HepG2 (cell line): ENCODE measurements at regions not wholly inside any gene's neighbourhood (a gene's known extent, or its start where the extent isn't known, plus 50 kb on each side); places are given as distances from the start of the nearest gene placed in this dataset.
A peak's percentile ranks its signal among the peaks of the same experiment; 100 is the strongest.

Experiments used
- ATAC-seq: fragments of 200-7000 bp; cut with Tn5 transposase; 3 replicates; pipeline ENCODE4 v1.9.1; 2020; ENCODE audit warnings: mild to moderate bottlenecking, moderate library complexity
- BruUV-seq: library from RNA; stranded (reverse); fragments of 400-500 nt; replicated peaks from 2 replicates; lab custom pipeline; 2021; lab: Mats Ljungman, UMichigan
- CTCF ChIA-PET: fragments of 300-600 bp; formaldehyde crosslinking; extraction: SDS; loops from one replicate; lab custom pipeline; 2021; ENCODE audit warnings: low total read pairs, inconsistent platforms, low intra/inter-chr PET ratio; lab: Yijun Ruan, JAX
- POLR2A ChIA-PET: fragments of 350-600 bp; sonication (Branson Sonifier 250); formaldehyde crosslinking; loops from one replicate; lab custom pipeline; 2020; ENCODE audit warnings: antibody characterized with exemption, inconsistent platforms; lab: Yijun Ruan, JAX
- DNase-seq: peaks from one replicate; pipeline ENCODE4 v3.0.0-alpha.2; 2015; ENCODE audit warnings: low spot score
- FAIRE-seq: peaks from 3 replicates; lab custom pipeline; 2011; peaks lifted over from hg19 to GRCh38; lab: Jason Lieb, UNC
- H2AFZ ChIP-seq: one replicate; pipeline ENCODE4 v1.6.1; 2011; ENCODE audit warnings: low read length, inconsistent platforms
- H3K27ac ChIP-seq: fragments of 300-600 bp; 3 replicates; pipeline ENCODE4 v1.8.0; 2011; ENCODE audit warnings: mixed run types, mild to moderate bottlenecking, mixed read lengths, low read length, inconsistent platforms; ENCODE audit not compliant: insufficient read depth; ENCODE audit errors: extremely low read length
- H3K27me3 ChIP-seq, 2 experiments: fragments of 200-600 bp in 1 of 2; 2 replicates in 1 of 2; 3 replicates in 1 of 2; pipeline versions ENCODE4 v1.6.0 to v1.8.0; 2011; ENCODE audit warnings: low read length in 2 of 2, mild to moderate bottlenecking in 2 of 2, moderate library complexity in 2 of 2, inconsistent platforms in 1 of 2; ENCODE audit not compliant: insufficient read depth in 2 of 2, control insufficient read depth in 1 of 2
- H3K36me3 ChIP-seq, 2 experiments: fragments of 200-600 bp in 1 of 2; replicated peaks in 1 of 2; 2 replicates in 1 of 2; 3 replicates in 1 of 2; pipeline versions ENCODE4 v1.5.1 to v1.8.0; 2011; ENCODE audit warnings: low read length in 2 of 2, inconsistent platforms in 1 of 2; ENCODE audit not compliant: insufficient read depth in 2 of 2, control insufficient read depth in 1 of 2
- H3K4me1 ChIP-seq: 2 replicates; pipeline ENCODE4 v1.5.1; 2012; ENCODE audit warnings: low read length, inconsistent platforms; ENCODE audit not compliant: insufficient read depth
- H3K4me2 ChIP-seq: 2 replicates; pipeline ENCODE4 v1.6.0; 2011; ENCODE audit warnings: low read depth, low read length, inconsistent platforms
- H3K4me3 ChIP-seq, 3 experiments: fragments of 200-600 bp in 1 of 3; sonication (generic), shearing (Covaris generic) in 1 of 3; replicated peaks in 1 of 3; 2 replicates each; pipeline ENCODE4 v1.5.1; 2011 to 2016; ENCODE audit warnings: low read length in 3 of 3, inconsistent platforms in 2 of 3, low read depth in 2 of 3, mild to moderate bottlenecking in 2 of 3, control low read depth in 1 of 3, mixed read lengths in 1 of 3; ENCODE audit not compliant: insufficient read depth in 1 of 3
- H3K79me2 ChIP-seq: one replicate; pipeline ENCODE4 v1.6.1; 2011; ENCODE audit warnings: low read length, inconsistent platforms; ENCODE audit not compliant: insufficient read depth
- H3K9ac ChIP-seq: 2 replicates; pipeline ENCODE4 v1.6.0; 2011; ENCODE audit warnings: mild to moderate bottlenecking, low read depth, low read length, inconsistent platforms; ENCODE audit not compliant: insufficient read depth
- H3K9me3 ChIP-seq: 2 replicates; pipeline ENCODE4 v1.5.1; 2012; ENCODE audit warnings: mild to moderate bottlenecking, low read length
- H4K20me1 ChIP-seq: 2 replicates; pipeline ENCODE4 v1.6.0; 2011; ENCODE audit warnings: inconsistent platforms, mild to moderate bottlenecking, low read length, moderate library complexity; ENCODE audit not compliant: insufficient read depth
- NAIF1 ChIP-seq: sonication (generic); formaldehyde crosslinking; IDR thresholded peaks from 2 replicates; pipeline ENCODE4 v1.5.0; 2020; ENCODE audit warnings: mild to moderate bottlenecking, missing genetic modification reagents, borderline replicate concordance
- NR2F6 ChIP-seq, 2 experiments: IDR thresholded peaks; 2 replicates each; pipeline ENCODE4 v1.6.1; 2016; ENCODE audit warnings: antibody characterized with exemption in 1 of 2, mild to moderate bottlenecking in 1 of 2
- SMAD1 ChIP-seq: sonication (generic); formaldehyde crosslinking; IDR thresholded peaks from 2 replicates; pipeline ENCODE4 v1.4.0; 2020; ENCODE audit warnings: missing genetic modification reagents, low read depth, mild to moderate bottlenecking, borderline replicate concordance
- SRY ChIP-seq: sonication (generic); formaldehyde crosslinking; IDR thresholded peaks from 2 replicates; pipeline ENCODE4 v1.8.0; 2022; ENCODE audit warnings: mild to moderate bottlenecking, missing genetic modification reagents
- ZFP1 ChIP-seq: IDR thresholded peaks from 2 replicates; pipeline ENCODE4 v1.6.1; 2016
- ZNF451 ChIP-seq: sonication (generic); formaldehyde crosslinking; IDR thresholded peaks from 2 replicates; pipeline ENCODE4 v1.5.0; 2020; ENCODE audit warnings: mild to moderate bottlenecking, missing genetic modification reagents
- ZNF891 ChIP-seq: sonication (generic); formaldehyde crosslinking; IDR thresholded peaks from 2 replicates; pipeline ENCODE4 v1.5.0; 2020; ENCODE audit warnings: mild to moderate bottlenecking, missing genetic modification reagents
- ZSCAN21 ChIP-seq: sonication (generic); formaldehyde crosslinking; IDR thresholded peaks from 2 replicates; pipeline ENCODE4 v1.8.0; 2022; ENCODE audit warnings: mild to moderate bottlenecking, missing genetic modification reagents, moderate library complexity, borderline replicate concordance
- WGBS: methylation state at CpG from one replicate; pipeline ENCODE4 v1.1.6; 2017; ENCODE audit warnings: low lambda C conversion rate; 5-methylcytosine and 5-hydroxymethylcytosine counted together
- in situ Hi-C: cut with HindIII; loops from 2 replicates; pipeline ENCODE4 v1.10.0; 2017; ENCODE audit warnings: low pct_unique_long_range_greater_than_20kb; ENCODE audit not compliant: extremely low pct_ligation_motif_present
- intact Hi-C: fragments of 100-400 bp; cut with micrococcal nuclease; formaldehyde crosslinking; loops from one replicate; pipeline ENCODE4 v1.10.0; 2022; ENCODE audit not compliant: unreplicated experiment
- TF ChIP-seq, protein P1 (sequence below): sonication (generic); formaldehyde crosslinking; conservative IDR thresholded peaks from 2 replicates; pipeline ENCODE4 v1.4.0; 2020; ENCODE audit warnings: mild to moderate bottlenecking, missing genetic modification reagents, moderate library complexity
- TF ChIP-seq, protein P2 (sequence below): sonication (generic); formaldehyde crosslinking; IDR thresholded peaks from 2 replicates; pipeline ENCODE4 v1.4.0; 2020; ENCODE audit warnings: missing genetic modification reagents
- TF ChIP-seq, protein P3 (sequence below): sonication (generic); formaldehyde crosslinking; conservative IDR thresholded peaks from 2 replicates; pipeline ENCODE4 v1.8.1; 2023; ENCODE audit warnings: missing genetic modification reagents

DNA sequence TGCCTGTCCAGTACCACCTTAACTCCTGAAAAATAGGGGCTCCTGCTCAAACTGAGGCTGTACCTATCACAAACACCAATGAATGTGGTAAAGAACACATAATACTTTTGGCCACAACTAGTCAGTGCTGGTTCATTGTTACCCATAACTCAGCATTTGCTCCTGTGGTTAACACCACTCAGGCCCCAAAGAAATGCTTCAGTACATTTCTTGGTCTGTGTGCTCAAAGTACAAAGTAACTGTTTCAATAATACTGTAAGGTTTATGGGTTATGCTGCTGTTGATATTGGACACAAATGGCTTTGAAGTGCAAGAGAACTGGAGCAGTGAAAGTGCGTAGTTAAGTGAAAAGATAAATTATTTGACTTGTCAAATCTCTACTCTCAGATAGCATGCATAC is 95.0 kb upstream of the TACR1 start:
- ATAC-seq (no peak), FAIRE-seq (no peak)
- WGBS, result 5% methylated on average over 1 of the region's 1 CpG
- H4K20me1 ChIP-seq, result no peaks in the 10 kb centered on the region
- no peak overlapping the region for H3K27ac ChIP-seq
- H3K79me2 ChIP-seq, result no peaks in the 10 kb centered on the region
- H3K4me1 ChIP-seq, result 0 out of 2 replicates have a peak, but pooled peaks cover 4% of the 10 kb centered on the region
- POLR2A ChIA-PET, result no interaction called here
- H3K36me3 ChIP-seq, result no peaks in the 10 kb centered on the region
- BruUV-seq, result no TSS peak
- TF ChIP-seq, protein P1, sequence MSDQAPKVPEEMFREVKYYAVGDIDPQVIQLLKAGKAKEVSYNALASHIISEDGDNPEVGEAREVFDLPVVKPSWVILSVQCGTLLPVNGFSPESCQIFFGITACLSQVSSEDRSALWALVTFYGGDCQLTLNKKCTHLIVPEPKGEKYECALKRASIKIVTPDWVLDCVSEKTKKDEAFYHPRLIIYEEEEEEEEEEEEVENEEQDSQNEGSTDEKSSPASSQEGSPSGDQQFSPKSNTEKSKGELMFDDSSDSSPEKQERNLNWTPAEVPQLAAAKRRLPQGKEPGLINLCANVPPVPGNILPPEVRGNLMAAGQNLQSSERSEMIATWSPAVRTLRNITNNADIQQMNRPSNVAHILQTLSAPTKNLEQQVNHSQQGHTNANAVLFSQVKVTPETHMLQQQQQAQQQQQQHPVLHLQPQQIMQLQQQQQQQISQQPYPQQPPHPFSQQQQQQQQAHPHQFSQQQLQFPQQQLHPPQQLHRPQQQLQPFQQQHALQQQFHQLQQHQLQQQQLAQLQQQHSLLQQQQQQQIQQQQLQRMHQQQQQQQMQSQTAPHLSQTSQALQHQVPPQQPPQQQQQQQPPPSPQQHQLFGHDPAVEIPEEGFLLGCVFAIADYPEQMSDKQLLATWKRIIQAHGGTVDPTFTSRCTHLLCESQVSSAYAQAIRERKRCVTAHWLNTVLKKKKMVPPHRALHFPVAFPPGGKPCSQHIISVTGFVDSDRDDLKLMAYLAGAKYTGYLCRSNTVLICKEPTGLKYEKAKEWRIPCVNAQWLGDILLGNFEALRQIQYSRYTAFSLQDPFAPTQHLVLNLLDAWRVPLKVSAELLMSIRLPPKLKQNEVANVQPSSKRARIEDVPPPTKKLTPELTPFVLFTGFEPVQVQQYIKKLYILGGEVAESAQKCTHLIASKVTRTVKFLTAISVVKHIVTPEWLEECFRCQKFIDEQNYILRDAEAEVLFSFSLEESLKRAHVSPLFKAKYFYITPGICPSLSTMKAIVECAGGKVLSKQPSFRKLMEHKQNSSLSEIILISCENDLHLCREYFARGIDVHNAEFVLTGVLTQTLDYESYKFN (CRISPR knock-in tag), result no peak
- TF ChIP-seq ZSCAN21 (CRISPR knock-in tag), result no peak
- no peak for TF ChIP-seq NAIF1
- no peak for TF ChIP-seq NR2F6 (IDR thresholded peaks at IDR 0.05)
- TF ChIP-seq NR2F6 (CRISPR knock-in tag; IDR thresholded peaks at IDR 0.05), result no peak
- TF ChIP-seq, protein P2, sequence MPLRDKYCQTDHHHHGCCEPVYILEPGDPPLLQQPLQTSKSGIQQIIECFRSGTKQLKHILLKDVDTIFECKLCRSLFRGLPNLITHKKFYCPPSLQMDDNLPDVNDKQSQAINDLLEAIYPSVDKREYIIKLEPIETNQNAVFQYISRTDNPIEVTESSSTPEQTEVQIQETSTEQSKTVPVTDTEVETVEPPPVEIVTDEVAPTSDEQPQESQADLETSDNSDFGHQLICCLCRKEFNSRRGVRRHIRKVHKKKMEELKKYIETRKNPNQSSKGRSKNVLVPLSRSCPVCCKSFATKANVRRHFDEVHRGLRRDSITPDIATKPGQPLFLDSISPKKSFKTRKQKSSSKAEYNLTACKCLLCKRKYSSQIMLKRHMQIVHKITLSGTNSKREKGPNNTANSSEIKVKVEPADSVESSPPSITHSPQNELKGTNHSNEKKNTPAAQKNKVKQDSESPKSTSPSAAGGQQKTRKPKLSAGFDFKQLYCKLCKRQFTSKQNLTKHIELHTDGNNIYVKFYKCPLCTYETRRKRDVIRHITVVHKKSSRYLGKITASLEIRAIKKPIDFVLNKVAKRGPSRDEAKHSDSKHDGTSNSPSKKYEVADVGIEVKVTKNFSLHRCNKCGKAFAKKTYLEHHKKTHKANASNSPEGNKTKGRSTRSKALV (CRISPR knock-in tag), result no peak
- TF ChIP-seq ZNF451, result no peak
- no peak for TF ChIP-seq ZFP1
- TF ChIP-seq SMAD1 (CRISPR knock-in tag), result no peak
- TF ChIP-seq SRY (CRISPR knock-in tag), result no peak
- TF ChIP-seq, protein P3, sequence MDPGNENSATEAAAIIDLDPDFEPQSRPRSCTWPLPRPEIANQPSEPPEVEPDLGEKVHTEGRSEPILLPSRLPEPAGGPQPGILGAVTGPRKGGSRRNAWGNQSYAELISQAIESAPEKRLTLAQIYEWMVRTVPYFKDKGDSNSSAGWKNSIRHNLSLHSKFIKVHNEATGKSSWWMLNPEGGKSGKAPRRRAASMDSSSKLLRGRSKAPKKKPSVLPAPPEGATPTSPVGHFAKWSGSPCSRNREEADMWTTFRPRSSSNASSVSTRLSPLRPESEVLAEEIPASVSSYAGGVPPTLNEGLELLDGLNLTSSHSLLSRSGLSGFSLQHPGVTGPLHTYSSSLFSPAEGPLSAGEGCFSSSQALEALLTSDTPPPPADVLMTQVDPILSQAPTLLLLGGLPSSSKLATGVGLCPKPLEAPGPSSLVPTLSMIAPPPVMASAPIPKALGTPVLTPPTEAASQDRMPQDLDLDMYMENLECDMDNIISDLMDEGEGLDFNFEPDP, result no peak
- TF ChIP-seq ZNF891 (CRISPR knock-in tag), result no peak
- TF ChIP-seq, all 625 proteins: peak for 0
- DNase-seq, result peak; percentile 6
- H3K4me2 ChIP-seq, result no peak overlapping the region
- in situ Hi-C loops, result no loop called here
- H2AFZ ChIP-seq, result no peak overlapping the region
- no peak overlapping the region for H3K9ac ChIP-seq
- H3K4me3 ChIP-seq, result no peak overlapping the region
- H3K9me3 ChIP-seq, result no peaks in the 10 kb centered on the region
- CTCF ChIA-PET, result no interaction called here
- no peaks in the 10 kb centered on the region; a peak in 1 of 5 replicates for H3K27me3 ChIP-seq
- intact Hi-C loops, result no loop called here
